Testis (tissue), 2 donors: ENCODE measurements at regions not wholly inside any gene's neighbourhood (a gene's known extent, or its start where the extent isn't known, plus 50 kb on each side); places are given as distances from the start of the nearest gene placed in this dataset.

ENCODE experiments used
- DNase-seq: peaks from one replicate; pipeline ENCODE4 v3.0.0-alpha.2; 2019
- H3K27ac ChIP-seq, 2 donors: fragments of 200-600 bp; sonication (generic); one replicate each; pipeline ENCODE4 v1.5.1; 2019
- H3K27me3 ChIP-seq: fragments of 200-600 bp; sonication (generic); one replicate; pipeline ENCODE4 v1.5.1; 2019
- H3K36me3 ChIP-seq: fragments of 200-600 bp; sonication (generic); one replicate; pipeline ENCODE4 v1.5.1; 2017; ENCODE audit warnings: low read depth; ENCODE audit errors: missing control alignments
- H3K4me1 ChIP-seq: fragments of 200-600 bp; sonication (generic); one replicate; pipeline ENCODE4 v1.5.1; 2019
- H3K4me3 ChIP-seq, 2 donors: fragments of 200-600 bp; sonication (generic); one replicate each; pipeline ENCODE4 v1.5.1; 2017 to 2019
- H3K9me3 ChIP-seq: fragments of 200-600 bp; sonication (generic); one replicate; pipeline ENCODE4 v1.5.1; 2017
- CTCF ChIP-seq, 3 experiments: fragments of 450-650 bp in 2 of 3; fragments of 200-600 bp in 1 of 3; sonication (generic) in 1 of 3; IDR thresholded peaks; one replicate each; pipeline ENCODE4 v1.5.1; 2016 to 2019; ENCODE audit warnings: antibody characterized with exemption in 3 of 3, mild to moderate bottlenecking in 2 of 3, moderate library complexity in 1 of 3
- POLR2A ChIP-seq: fragments of 450-650 bp; IDR thresholded peaks from one replicate; pipeline ENCODE4 v1.6.1; 2017; ENCODE audit warnings: antibody characterized with exemption, mild to moderate bottlenecking, moderate library complexity
- intact Hi-C: fragments of 100-400 bp; cut with DNase I; formaldehyde crosslinking; loops from one replicate; pipeline ENCODE4 v1.15.1; 2023; ENCODE audit warnings: low total_unique reads
- small RNA-seq, 2 donors: library from RNA; depleted of rRNA; stranded (forward); fragments of <200 nt; gene quantifications; one replicate each; pipeline ENCODE3, GENCODE V24; 2016

- TF ChIP-seq POLR2A (no peak), CTCF (IDR thresholded peaks at IDR 0.05) (no peak)
- Histone ChIP-seq H3K27ac (no peak overlapping the region), H3K9me3 (no peaks in the 10 kb centered on the region), H3K36me3 (no peaks in the 10 kb centered on the region), H3K4me3 (no peak overlapping the region), H3K27me3 (no peaks in the 10 kb centered on the region), H3K4me1 (no peaks in the 10 kb centered on the region)
- intact Hi-C loops = no loop called here
- no peak for DNase-seq
Observed at GRCh38 chr10:25877296-25877695, 56.7 kb upstream of the MYO3A start.

Small RNA genes lying in the stretch of these regions (small RNA-seq; reads per million reads assigned to genes)
- gene RNA5SP306 (0 to 0.09 reads per million in 2 donors), gene RNU6-632P (0 reads per million in 2 donors)
